ENCODE measurements at regions not wholly inside any gene's neighbourhood (a gene's known extent, or its start where the extent isn't known, plus 50 kb on each side); places are given as distances from the start of the nearest gene placed in this dataset.
"Not testable (repeated sequence)": the region's sequence is repeated elsewhere in the genome, so short reads cannot be mapped to it uniquely, and the experiment has no call there.

DNA sequence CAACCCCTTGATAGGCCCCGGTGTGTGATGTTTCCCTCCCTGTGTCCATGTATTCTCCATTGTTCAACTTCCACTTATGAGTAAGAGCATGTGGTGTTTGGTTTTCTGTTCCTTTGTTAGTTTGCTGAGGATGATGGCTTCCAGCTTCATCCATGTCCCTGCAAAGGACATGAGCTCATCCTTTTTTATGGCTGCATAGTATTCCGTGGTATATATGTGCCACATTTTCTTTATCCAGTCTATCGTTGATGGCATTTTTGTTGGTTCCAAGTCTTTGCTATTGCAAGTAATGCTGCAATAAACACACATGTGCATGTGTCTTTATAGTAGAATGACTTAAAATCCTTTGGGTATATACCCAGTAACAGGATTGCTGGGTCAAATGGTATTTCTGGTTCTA lies 132.3 kb downstream of the CXCL12 start:
- intact Hi-C loops (cut with DNase I); DNase-seq: not testable (repeated sequence)

DNA sequence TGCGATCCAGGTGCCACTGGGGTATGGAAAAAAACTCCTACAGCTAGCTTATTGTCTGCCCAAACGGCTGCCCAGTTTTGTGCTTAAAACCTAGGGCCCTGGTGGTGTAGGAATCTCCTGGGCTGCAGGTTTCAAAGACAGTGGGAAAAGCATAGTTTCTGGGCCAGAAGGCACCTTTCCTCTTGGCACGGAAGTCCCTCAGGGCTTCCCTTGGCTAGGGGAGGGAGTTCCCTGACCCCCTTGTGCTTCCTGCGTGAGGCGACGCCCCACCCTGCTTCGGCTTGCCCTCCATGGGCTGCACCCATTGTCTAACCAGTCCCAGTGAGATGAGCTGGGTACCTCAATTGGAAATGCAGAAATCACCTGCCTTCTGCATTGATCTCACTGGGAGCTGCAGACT lies 135.0 kb downstream of the CXCL12 start:
- intact Hi-C loops (cut with DNase I); DNase-seq: not testable (repeated sequence)

DNA sequence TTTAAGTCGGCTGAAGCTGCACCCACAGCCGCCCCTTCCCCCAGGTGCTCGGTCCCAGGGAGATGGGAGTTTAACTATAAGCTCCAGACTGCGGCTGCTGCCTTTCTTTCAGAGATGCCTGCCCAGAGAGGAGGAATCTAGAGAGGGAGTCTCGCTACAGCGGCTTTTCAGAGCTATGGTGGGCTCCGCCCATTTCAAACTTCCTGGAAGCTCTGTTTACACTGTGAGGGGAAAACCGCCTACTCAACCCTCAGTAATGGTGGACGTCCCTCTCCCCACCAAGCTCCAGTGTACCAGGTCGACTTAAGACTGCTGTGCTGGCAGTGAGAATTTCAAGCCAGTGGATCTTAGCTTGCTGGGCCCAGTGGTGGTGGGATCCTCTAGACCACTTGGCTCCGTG lies 135.4 kb downstream of the CXCL12 start:
- no peak for DNase-seq
- intact Hi-C loops (cut with DNase I) = no loop called here

DNA sequence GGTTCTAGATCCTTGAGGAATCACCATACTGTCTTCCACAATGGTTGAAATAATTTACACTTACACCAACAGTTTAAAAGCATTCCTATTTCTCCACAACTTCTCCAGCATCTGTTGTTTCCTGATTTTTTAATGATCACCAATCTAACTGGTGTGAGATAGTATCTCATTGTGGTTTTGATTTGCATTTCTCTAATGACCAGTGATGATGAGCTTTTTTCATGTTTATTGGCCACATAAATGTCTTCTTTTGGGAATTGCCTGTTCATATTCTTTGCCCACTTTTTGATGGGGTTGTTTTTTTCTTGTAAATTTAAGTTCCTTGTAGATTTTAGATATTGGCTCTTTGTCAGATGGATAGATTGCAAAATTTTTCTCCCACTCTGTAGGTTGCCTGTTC lies 138.2 kb downstream of the CXCL12 start:
- intact Hi-C loops (cut with DNase I) = not testable (repeated sequence)

DNA sequence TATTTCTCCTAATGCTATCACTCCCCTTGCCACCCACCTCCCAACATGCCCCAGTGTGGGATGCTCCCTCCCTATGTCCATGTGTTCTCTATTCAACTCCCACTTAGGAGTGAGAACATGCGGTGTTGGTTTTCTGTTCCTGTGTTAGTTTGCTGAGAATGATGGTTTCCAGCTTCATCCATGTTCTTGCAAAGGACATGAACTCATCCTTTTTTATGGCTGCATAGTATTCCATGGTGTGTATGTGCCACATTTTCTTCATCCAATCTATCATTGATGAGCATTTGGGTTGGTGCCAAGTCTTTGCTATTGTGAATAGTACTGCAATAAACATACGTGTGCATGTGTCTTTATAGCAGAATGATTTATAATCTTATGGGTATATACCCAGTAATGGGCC lies 138.6 kb downstream of the CXCL12 start:
- DNase-seq; intact Hi-C loops (cut with DNase I): not testable (repeated sequence)

More for the DNA sequence above, 138.2 kb downstream of the CXCL12 start:
- not testable (repeated sequence) for DNase-seq

DNA sequence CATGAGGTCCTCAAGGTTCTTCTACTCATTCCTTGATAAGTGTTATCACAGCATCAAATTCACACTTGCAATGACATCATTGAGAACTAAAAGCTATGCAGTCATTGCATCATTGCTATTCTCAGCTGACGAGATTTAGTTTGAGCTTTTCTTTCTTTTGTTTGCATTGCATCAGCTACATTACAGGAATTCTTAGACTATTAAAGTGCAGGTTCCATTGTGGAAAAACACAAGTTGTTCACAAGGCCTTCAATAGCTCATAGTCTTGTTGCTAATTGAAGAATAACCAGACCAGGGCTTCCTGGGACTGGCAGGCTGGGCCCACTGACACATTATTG lies 139.3 kb downstream of the CXCL12 start:
- no peak for DNase-seq
- intact Hi-C loops (cut with DNase I) = no loop called here

DNA sequence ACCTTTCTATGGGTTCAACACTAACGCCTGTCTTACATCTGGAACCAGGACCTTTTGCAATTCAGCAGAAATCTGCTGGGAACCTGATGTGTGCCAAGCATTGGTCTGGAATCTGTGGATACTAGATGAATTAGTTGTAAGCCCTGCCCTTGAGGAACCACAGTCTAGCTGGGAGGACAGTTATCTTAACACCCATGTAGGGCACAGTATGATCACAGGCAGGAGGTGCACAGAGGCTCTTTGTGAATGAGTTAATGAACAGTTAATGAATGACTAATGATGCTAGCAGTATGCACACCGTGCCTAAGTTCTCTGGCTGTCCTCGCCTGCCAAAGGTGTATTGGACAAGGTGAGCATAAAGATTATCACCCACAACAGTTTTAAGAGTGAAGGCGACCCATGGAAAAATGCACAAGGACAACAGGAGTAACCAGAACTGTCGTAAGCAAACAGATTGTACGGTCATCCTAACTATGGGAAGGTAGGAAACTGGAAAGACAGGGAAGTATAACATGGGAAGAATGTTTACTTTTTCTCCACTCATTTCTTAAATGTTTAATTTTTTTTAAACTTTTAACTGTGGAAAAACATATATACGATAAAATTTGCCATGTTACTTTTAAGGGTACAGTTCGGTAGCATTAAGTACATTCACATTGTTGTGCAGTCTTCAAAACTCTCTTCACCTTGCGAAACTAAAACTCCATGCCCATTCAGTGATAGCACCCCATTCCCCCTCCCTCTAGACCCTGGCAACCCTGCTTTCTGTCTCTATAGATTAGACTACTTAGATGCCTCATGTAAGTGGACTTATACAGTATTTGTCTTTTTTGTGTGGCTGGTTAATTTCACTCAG lies 139.9 kb downstream of the CXCL12 start:
- intact Hi-C loops (cut with DNase I) = no loop called here
- DNase-seq = no peak

DNA sequence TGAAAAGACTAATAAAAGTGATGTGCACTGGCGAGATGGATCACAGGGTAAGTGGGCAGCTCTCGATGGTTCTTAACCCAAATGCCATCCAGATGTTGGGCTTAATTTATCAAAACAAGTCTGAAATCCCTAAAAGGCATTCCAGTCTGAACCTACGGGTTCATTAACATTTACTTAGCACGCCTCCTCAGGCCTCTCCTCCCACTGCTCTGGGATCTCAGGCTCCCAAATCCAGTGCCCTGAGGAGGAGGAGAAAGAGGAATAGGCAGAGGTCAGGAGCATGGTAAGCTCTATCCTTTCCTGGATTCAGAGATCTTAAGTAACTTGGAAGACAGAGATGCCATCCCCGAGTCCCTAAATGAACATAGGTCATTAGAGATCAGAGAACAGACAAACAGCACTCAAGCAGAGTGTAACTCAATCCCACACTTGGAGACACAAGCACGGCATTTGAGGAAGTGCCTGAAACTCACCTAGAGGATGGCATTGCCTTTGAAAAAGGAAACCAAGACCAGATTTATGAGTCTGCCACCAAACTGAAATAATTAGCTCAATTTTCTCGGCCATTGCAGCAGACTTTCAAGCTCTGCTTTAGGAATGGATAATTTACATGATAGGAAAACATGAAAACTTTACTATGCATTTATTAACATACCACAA lies 140.9 kb downstream of the CXCL12 start:
- intact Hi-C loops (cut with DNase I) = no loop called here
- DNase-seq = no peak

DNA sequence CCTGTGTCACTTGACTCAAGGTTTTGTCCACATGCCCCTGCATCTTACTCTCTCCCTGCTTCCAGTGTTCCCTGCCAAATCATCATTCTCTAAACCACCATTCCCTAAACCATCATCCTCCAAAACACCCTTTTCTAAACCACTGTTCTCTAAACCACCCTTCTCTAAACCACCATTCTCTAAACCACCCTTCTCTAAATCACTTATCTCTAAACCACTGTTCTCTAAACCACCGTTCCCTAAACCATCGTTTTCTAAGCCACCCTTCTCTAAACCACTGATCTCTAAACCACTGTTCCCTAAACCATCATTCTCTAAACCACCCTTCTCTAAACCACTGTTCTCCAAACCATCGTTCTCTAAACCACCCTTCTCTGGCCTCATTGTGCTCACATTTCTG lies 142.1 kb downstream of the CXCL12 start:
- intact Hi-C loops (cut with DNase I) = no loop called here
- no peak for DNase-seq

DNA sequence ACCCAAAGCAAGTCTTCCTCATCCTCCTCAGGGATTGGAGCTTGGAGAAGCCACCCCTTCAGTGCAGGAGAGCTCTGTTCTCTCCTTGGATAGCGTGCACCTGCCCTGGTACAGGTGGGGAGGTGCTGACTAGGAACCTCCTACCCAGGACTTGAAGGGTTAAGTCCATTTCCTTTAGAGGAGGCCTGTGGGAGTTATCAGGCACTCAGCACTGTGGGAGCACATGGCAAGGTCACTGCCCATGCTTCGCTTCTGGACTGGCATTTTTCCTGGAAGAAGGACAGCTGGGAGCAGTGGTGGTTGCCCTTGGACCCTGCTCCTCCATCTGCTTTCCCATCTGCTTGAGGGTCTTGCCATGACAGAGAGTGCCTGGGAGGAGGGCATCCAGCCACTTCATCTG lies 142.8 kb downstream of the CXCL12 start:
- DNase-seq = no peak
- intact Hi-C loops (cut with DNase I) = no loop called here

DNA sequence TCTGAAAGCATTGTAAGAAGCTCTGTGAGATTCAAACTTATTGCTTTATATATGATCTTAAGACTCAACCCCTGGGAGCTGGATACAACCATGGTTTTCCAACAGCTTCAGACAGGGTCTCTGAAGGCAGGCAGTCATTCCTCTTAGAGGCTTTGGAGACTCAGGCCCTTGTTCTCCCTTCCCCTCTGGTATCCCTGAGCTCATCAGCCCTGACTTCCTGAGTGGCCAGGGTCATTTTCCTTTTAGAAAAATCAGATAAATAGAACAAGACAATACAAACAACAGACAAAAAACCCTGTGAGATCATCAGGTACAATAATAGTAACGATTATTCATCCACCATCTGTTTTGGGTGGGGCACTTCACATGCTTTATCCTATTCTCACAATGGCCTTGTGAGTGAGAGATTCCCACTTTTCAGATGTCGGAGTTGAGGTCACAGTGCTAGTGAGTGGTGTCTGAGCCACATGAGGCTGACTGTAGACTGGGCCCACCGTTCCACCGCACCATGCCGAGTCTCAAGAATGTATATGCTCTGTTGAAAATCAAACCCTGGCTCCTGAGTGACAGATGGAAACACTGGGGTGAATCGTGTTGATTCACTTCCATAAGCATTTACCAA lies 144.2 kb downstream of the CXCL12 start:
- DNase-seq = no peak
- intact Hi-C loops (cut with DNase I) = no loop called here

DNA sequence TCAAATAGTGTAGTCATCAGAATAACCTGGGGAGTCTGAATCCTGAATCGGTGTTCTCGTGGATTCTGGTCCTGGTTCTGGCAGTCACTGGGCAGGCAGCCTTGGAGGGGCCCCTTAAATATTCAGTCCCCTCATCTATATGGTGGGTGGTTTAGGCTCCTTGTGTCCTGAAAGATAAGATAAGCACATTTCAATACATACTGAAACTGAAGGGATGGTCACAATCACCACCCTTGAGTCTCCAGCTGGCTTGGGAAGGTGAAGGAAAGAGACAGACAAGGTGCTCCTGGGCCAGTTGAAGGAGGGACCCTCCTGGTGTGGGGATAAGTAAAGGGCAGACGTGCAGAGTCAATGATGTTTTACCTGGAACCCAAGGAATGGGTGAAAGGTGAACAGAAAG lies 146.7 kb downstream of the CXCL12 start:
- no peak for DNase-seq
- intact Hi-C loops (cut with DNase I) = no loop called here

DNA sequence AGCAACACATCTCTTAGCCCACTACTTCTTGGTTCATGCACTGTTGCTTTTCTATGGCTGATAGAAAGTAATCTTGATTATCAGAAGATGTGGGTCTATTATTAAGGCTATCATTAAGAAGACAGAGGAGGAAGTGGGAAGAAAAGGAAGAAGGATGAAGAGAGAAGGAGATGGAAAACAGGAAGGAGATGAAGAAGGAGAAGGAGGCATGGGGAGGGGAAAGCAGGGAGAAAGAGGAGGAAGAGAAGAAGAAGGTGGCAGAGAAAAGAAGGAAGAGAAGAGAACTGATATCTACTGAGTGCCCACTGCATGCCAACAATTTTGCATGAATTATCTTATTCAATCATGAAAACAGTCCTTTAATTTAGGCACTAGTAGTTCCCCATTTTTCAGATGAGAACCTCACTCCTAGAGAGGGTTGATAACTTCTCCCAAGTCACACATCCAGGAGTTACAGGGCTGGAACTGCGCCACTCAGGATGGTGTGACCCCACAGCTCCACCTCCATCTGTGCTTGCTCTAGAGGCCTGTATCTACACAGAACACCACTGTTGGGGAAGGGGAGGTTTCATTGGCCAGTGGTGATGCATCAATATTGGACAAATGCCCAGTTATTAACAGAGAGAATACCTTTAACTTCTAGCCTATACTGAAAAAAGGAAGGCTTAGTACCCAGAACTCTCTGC lies 147.4 kb downstream of the CXCL12 start:
- DNase-seq = no peak
- intact Hi-C loops (cut with DNase I) = no loop called here

DNA sequence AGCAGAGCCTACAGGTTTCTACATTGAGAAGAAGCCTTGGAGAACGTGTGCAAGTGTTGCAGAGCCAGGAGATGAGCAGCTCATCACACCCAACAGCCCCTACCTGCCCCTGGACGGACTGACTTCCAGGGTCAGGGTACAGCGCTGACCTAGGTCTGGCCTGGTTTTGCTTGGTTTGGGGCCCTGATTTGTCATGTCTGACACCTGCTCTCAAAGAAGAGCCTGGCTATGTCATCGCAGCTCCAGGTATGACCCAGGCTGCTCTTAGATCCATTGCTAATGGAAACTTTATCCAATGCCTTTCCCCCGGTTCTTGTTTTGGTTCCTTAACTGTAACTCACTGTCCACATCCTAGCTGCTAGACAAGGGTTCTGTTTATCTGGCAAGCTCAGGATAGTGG lies 149.5 kb downstream of the CXCL12 start:
- intact Hi-C loops (cut with DNase I) = no loop called here
- no peak for DNase-seq

DNA sequence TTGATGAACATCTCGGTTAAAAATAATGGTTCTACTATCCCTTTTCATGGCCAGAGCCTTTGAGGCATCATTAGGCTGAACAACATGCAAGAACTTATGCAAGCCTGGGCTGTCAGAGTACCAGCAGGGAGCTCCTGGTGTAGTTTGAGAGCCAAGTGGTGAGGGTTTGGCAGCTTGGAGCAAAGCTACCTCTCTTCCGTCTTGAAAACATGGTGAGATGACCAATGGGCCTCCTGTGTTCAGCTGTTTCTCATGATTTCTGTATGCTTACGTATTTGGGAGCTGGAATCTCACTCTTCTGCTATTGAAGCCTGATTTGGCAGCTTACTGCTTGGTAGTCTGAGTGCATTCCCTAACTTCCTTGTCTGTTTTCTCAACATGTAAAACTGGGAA lies 150.4 kb downstream of the CXCL12 start:
- no peak for DNase-seq

DNA sequence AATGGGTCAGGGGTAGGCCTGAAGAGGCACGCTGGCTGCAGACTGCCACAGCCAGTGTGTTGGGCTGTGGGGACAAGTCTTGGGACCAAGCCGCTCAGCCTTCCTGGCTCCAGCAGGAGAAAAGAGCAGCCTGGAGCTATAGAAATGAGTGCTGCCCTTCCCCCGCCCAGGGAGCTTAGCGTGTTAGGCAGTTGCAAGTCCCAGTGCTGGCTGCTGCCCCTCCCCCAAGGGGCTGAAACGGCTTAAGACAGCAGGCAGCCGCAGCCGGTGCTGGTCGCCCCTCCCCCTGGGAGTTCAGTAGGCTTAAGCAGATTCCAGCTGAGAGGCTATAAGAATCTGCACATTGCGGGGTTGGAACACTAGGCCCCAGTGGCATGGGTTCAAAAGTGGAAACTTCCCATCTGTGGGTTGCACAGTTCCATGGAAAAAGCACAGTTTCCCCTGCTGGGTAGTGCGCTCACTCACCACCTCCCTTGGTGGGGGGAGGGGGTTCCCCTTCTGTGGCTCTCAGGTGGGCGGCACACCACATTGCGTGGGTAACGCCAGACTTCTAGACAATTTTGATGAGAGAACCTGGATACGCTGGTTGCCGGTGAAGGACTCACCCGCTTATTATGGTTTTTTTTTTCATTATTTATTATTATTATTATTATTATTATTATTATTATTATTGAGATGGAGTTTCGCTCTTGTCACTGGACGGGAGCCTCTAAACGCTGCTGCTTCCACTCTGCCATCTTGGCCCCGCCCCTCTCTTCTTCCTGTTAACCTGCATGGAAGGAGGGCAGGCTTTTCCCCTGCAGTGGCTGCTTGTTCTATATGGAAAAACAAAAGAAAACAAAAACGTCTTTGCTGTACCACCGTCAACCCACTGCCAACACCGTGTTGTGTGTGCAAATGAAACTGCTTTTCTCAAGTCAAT lies 151.1 kb downstream of the CXCL12 start:
- intact Hi-C loops (cut with DNase I) = no loop called here
- peak in 1 of 42 donors; percentile 5 for DNase-seq

More for the DNA sequence above, 150.4 kb downstream of the CXCL12 start:
- intact Hi-C loops (cut with DNase I) = no loop called here

DNA sequence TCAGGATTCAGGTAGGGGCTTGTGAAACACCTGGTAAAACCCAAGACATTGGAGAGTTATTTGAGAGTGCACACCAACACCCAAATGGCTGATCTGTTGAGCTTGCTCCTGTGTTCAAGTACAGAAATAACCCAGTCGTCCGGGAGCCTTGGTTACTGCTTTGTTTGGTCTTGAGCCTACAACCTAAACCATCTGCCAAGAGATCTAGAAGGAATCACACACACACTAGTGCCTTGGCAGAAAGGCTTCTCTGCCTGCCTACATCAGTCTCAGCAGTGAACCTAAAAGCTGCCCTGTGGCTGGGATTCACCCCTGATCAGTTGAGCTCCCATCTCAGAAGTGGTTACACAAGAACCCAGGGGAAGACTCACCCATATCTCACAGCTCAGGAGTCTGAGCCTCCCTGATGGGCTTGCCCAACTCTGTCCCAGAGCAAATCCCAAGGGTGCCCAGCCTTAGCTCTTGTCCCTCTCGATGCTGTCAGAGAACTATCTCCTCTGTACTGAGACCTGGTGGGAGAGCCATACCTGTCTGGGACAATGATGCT lies 167.6 kb downstream of the CXCL12 start:
- intact Hi-C loops (cut with DNase I) = no loop called here
- DNase-seq = no peak

DNA sequence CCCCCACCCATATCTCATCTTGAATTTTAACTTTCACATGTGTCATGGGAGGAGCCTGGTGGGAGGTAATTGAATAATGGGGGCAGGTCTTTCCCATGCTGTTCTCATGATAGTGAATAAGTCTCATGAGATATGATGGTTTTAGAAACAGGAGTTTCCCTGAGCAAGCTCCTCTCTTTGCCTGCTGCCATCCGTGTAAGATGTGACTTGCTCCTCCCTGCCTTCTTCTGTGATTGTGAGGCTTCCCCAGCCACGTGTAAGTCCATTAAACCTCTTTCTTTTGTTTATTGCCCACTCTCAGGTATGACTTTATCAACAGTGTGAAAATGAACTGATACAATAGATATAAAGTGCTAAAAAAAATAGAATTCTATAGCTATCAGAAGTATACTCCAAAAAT lies 168.8 kb downstream of the CXCL12 start:
- intact Hi-C loops (cut with DNase I) = no loop called here
- DNase-seq = no peak

DNA sequence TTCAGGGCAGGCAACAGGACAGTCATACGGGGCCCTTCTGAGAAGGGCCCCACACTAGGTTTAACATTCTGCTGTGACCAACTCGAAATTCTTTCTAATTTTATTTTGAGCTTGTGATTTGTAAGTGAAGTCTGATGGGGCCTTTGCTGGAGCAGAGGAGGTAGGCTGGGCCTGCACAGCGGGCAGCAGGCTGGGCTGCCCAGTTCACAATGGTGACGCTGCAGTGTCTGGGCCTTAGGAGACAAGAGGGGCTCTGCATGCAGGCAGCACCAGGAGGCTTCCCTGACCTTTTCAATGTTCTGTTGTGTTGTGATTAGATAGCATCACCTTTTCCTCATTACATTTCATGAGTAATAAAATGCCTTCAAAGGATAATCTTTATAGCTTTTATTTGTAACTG lies 175.1 kb downstream of the CXCL12 start:
- intact Hi-C loops (cut with DNase I) = no loop called here
- no peak for DNase-seq
